ENCODE measurements at regions not wholly inside any gene's neighbourhood (a gene's known extent, or its start where the extent isn't known, plus 50 kb on each side); places are given as distances from the start of the nearest gene placed in this dataset.

GRCh38 chr1:30523055-30524020, 200.0 kb downstream of the MATN1 start:
- no TSS peak for BruUV-seq (replicated peaks)
- ChIA-PET RAD21 (ENCODE audit: low non-redundant PET in 1 of 2, low total read pairs in 2 of 2, uncharacterized antibody in 2 of 2, unreplicated experiment in 2 of 2) (no interaction called here), CTCF (no interaction called here), POLR2A (no interaction called here)
- no peak for ATAC-seq
- Histone ChIP-seq H3K4me2 (ENCODE audit: low read length) (peak overlapping the region; percentile 51), H3K9ac (ENCODE audit: low read length) (no peak overlapping the region), H2AFZ (ENCODE audit: low read depth, low read length, poor library complexity, severe bottlenecking) (no peak overlapping the region), H3K27ac (ENCODE audit: low read depth, low read length) (no peak overlapping the region), H3K4me1 (ENCODE audit: control insufficient read depth in 1 of 2, insufficient read depth in 2 of 2, low read length in 2 of 2) (peaks cover 12 to 59% of the 10 kb centered on the region in 2 experiments), H3K79me2 (ENCODE audit: insufficient read depth, low read length) (no peaks in the 10 kb centered on the region), H4K20me1 (ENCODE audit: insufficient read depth) (no peaks in the 10 kb centered on the region), H3K27me3 (ENCODE audit: insufficient read depth, low read length) (0 out of 2 replicates have a peak, but pooled peaks cover 3% of the 10 kb centered on the region), H3K4me3 (replicated peaks in 1 of 2; ENCODE audit: low read depth in 1 of 2, low read length in 2 of 2) (no peak overlapping the region), H3K9me2 (ENCODE audit: insufficient read depth) (no peaks in the 10 kb centered on the region), H3K36me3 (ENCODE audit: control insufficient read depth in 1 of 2, insufficient read depth in 2 of 2, low read length in 2 of 2) (no peaks in the 10 kb centered on the region), H3K9me3 (ENCODE audit: control insufficient read depth in 1 of 2, insufficient read depth in 1 of 2, low read depth in 1 of 2, low read length in 2 of 2) (no peaks in the 10 kb centered on the region)
- DNase-seq (ENCODE audit: low read depth, low spot score): peak; percentile 24
- intact Hi-C loops (cut with micrococcal nuclease): no loop called here
- TF ChIP-seq ZNF274 (IDR thresholded peaks at IDR 0.05; ENCODE audit: low read depth, low read length) (no peak), TCF7L2 (IDR thresholded peaks at IDR 0.05; ENCODE audit: borderline replicate concordance, extremely low read depth, insufficient read depth, insufficient read length) (no peak), RAD21 (IDR thresholded peaks at IDR 0.05; ENCODE audit: low read depth) (peak; percentile 29), EZH2 (IDR thresholded peaks at IDR 0.05) (no peak), YY1 (IDR thresholded peaks at IDR 0.05; ENCODE audit: extremely low read depth, insufficient replicate concordance, low read depth, low read length) (no peak), SIN3A (IDR thresholded peaks at IDR 0.05; ENCODE audit: low read depth) (peak; percentile 45; the same call in 1 of the 2 replicates), ATF3 (IDR thresholded peaks at IDR 0.05) (no peak), EZH2phosphoT487 (IDR thresholded peaks at IDR 0.05; ENCODE audit: borderline replicate concordance) (no peak), REST (IDR thresholded peaks at IDR 0.05; ENCODE audit: low read depth) (no peak), CBX3 (IDR thresholded peaks at IDR 0.05; ENCODE audit: low read depth) (peak; percentile 47; the same call in 1 of the 2 replicates), POLR2AphosphoS5 (IDR thresholded peaks at IDR 0.05; ENCODE audit: low read depth, low read length) (no peak), FOSL1 (IDR thresholded peaks at IDR 0.05; ENCODE audit: low read depth) (peak; percentile 59; the same call in 1 of the 2 replicates), ELF1 (IDR thresholded peaks at IDR 0.05; ENCODE audit: borderline replicate concordance, low read depth) (no peak), ZFX (IDR thresholded peaks at IDR 0.05) (no peak), SRF (IDR thresholded peaks at IDR 0.05; ENCODE audit: low read depth) (no peak), JUND (IDR thresholded peaks at IDR 0.05) (0 out of 2 replicates have a peak, but pooled peaks have one; percentile 47)
- TF ChIP-seq, protein P1, sequence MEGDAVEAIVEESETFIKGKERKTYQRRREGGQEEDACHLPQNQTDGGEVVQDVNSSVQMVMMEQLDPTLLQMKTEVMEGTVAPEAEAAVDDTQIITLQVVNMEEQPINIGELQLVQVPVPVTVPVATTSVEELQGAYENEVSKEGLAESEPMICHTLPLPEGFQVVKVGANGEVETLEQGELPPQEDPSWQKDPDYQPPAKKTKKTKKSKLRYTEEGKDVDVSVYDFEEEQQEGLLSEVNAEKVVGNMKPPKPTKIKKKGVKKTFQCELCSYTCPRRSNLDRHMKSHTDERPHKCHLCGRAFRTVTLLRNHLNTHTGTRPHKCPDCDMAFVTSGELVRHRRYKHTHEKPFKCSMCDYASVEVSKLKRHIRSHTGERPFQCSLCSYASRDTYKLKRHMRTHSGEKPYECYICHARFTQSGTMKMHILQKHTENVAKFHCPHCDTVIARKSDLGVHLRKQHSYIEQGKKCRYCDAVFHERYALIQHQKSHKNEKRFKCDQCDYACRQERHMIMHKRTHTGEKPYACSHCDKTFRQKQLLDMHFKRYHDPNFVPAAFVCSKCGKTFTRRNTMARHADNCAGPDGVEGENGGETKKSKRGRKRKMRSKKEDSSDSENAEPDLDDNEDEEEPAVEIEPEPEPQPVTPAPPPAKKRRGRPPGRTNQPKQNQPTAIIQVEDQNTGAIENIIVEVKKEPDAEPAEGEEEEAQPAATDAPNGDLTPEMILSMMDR (IDR thresholded peaks at IDR 0.05 in 2 of 3, conservative IDR thresholded peaks at IDR 0.05 in 1 of 3; ENCODE audit: borderline replicate concordance in 1 of 3, insufficient read depth in 1 of 3, low read depth in 2 of 3, low read length in 2 of 3): no peak
- TF ChIP-seq, protein P2, sequence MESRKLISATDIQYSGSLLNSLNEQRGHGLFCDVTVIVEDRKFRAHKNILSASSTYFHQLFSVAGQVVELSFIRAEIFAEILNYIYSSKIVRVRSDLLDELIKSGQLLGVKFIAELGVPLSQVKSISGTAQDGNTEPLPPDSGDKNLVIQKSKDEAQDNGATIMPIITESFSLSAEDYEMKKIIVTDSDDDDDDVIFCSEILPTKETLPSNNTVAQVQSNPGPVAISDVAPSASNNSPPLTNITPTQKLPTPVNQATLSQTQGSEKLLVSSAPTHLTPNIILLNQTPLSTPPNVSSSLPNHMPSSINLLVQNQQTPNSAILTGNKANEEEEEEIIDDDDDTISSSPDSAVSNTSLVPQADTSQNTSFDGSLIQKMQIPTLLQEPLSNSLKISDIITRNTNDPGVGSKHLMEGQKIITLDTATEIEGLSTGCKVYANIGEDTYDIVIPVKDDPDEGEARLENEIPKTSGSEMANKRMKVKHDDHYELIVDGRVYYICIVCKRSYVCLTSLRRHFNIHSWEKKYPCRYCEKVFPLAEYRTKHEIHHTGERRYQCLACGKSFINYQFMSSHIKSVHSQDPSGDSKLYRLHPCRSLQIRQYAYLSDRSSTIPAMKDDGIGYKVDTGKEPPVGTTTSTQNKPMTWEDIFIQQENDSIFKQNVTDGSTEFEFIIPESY (IDR thresholded peaks at IDR 0.05; ENCODE audit: extremely low read depth, insufficient replicate concordance, low read length): no peak

Measured in HCT116 (cell line).